Activated naive CD8-positive, alpha-beta T cell treated with anti-CD3 and anti-CD28 coated beads, Interleukin-2, amount 10 ng/mL, durations not matched to agents 7 days and 5 days (primary cell): ENCODE measurements at regions not wholly inside any gene's neighbourhood (a gene's known extent, or its start where the extent isn't known, plus 50 kb on each side); places are given as distances from the start of the nearest gene placed in this dataset.
"Not testable (repeated sequence)": the region's sequence is repeated elsewhere in the genome, so short reads cannot be mapped to it uniquely, and the experiment has no call there.

Source experiments
- ATAC-seq: fragments of 150-1000 bp; cut with Tn5 transposase; one replicate; pipeline ENCODE4 v1.10.0; 2021; ENCODE audit warnings: low read depth, moderate library complexity
- POLR2A ChIA-PET: fragments of 350-600 bp; sonication (Branson Sonifier 250); formaldehyde crosslinking; loops from one replicate; lab custom pipeline; 2021; ENCODE audit warnings: antibody characterized with exemption; lab: Charles Lee
- DNase-seq: peaks from one replicate; pipeline ENCODE4 v3.0.0; 2021
- H3K27ac Mint-ChIP-seq: one replicate; pipeline ENCODE4 v1.8.0; 2022; ENCODE audit warnings: mild to moderate bottlenecking, mixed read lengths
- H3K27me3 Mint-ChIP-seq: one replicate; pipeline ENCODE4 v1.8.0; 2022; ENCODE audit warnings: mild to moderate bottlenecking, moderate library complexity, mixed read lengths
- H3K36me3 Mint-ChIP-seq: one replicate; pipeline ENCODE4 v1.8.0; 2021; ENCODE audit warnings: mild to moderate bottlenecking, mixed read lengths
- H3K4me1 Mint-ChIP-seq: one replicate; pipeline ENCODE4 v1.8.0; 2021; ENCODE audit warnings: mixed read lengths
- H3K4me3 Mint-ChIP-seq: one replicate; pipeline ENCODE4 v1.8.0; 2022; ENCODE audit warnings: mild to moderate bottlenecking, moderate library complexity, mixed read lengths
- H3K9me3 Mint-ChIP-seq: one replicate; pipeline ENCODE4 v1.8.0; 2021; ENCODE audit warnings: mixed read lengths

DNA sequence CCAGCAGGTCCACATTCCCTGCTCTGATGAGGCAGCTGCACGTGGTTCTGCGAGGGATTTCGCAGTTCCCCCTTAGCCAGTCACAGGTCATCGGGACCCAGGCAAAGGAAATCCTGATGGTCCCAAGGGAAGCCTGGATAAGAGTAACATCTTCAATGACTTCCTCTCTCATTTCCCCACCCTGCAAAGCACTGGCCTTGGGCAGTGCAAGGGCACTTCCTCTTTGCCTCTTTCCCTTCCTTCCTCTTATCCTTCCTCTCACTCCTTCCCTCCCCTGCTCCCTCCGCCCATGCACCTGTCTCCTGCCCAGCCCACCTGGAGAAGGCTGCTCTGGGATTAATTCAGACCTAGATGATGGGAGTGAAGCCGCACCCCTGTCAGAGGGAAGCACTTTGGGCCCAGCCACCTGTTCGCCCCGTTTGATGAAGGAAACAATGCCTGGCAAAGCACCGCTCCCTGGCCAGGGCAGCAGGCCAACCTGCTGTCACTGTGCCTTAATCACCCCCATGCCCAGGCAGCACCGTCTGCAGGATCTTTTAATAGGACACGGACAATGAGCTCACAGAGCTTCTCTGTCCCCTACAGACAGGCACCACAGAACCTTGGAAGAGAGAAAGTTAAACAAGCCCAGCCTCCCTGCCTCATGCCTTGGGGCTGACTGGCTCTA lies 113.5 kb upstream of the PABPC3 start:
- Mint-ChIP-seq H3K9me3 (no peaks in the 10 kb centered on the region), H3K4me1 (no peaks in the 10 kb centered on the region), H3K4me3 (no peak overlapping the region), H3K36me3 (no peaks in the 10 kb centered on the region), H3K27ac (no peak overlapping the region), H3K27me3 (peaks cover 28% of the 10 kb centered on the region)
- no peak for ATAC-seq
- POLR2A ChIA-PET = no interaction called here
- no peak for DNase-seq

DNA sequence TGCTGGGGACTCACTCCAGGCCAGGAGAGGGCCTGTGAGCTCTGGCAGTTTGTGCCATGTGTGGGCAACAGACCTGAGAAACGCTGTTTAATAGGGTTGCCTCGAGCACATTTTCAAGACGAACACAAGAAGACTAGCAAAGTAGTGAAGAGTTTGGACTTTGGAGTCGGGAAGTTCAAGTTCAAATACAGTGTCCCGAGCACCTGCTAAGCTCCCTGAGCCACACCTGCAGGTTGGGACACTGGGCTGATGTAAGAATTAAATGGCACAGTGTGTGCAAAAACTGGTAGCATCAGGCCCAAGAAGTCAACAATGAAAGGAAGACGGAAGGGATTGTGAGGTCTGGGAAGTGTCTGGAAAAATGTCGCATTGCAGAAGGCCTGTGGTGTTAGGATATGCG lies 112.8 kb upstream of the PABPC3 start:
- no peaks in the 10 kb centered on the region for H3K9me3 Mint-ChIP-seq
- no peak overlapping the region for H3K27ac Mint-ChIP-seq
- no peaks in the 10 kb centered on the region for H3K36me3 Mint-ChIP-seq
- ATAC-seq (no peak), DNase-seq (no peak)
- POLR2A ChIA-PET = no interaction called here
- peaks cover 32% of the 10 kb centered on the region for H3K27me3 Mint-ChIP-seq
- no peak overlapping the region for H3K4me3 Mint-ChIP-seq
- no peaks in the 10 kb centered on the region for H3K4me1 Mint-ChIP-seq

- Mint-ChIP-seq H3K9me3 (no peaks in the 10 kb centered on the region), H3K27me3 (peaks cover 36% of the 10 kb centered on the region), H3K27ac (no peak overlapping the region), H3K36me3 (no peaks in the 10 kb centered on the region), H3K4me3 (no peak overlapping the region), H3K4me1 (no peaks in the 10 kb centered on the region)
- DNase-seq = no peak
- ATAC-seq = no peak
- POLR2A ChIA-PET = no interaction called here
Measured at GRCh38 chr13:24984134-24984533, 111.8 kb upstream of the PABPC3 start.

GRCh38 chr13:24985107-24985506 lies 110.8 kb upstream of the PABPC3 start:
- ATAC-seq (no peak), DNase-seq (no peak)
- H3K27ac Mint-ChIP-seq = no peak overlapping the region
- H3K9me3 Mint-ChIP-seq = no peaks in the 10 kb centered on the region
- H3K36me3 Mint-ChIP-seq = no peaks in the 10 kb centered on the region
- no peaks in the 10 kb centered on the region for H3K4me1 Mint-ChIP-seq
- H3K4me3 Mint-ChIP-seq = no peak overlapping the region
- H3K27me3 Mint-ChIP-seq = peaks cover 36% of the 10 kb centered on the region
- POLR2A ChIA-PET = no interaction called here

DNA sequence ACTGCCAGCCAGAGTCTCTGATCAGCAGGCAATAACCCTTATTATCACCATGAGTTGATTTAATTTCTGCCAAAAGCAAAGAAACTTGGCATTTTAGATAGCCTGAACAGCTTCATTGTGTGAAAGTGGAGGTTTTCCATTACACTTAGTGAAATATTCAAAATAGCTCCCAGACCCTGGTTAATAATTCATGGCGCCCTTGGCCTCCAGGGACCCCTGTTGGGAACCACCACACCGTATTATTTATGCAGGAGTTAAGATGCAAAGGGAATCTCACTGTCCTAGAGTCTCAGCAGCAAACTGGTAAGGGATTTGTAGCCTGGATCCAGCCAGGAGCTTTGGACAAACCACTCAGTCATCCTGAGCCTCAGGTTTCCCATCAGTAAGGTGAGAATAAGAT lies 110.0 kb upstream of the PABPC3 start:
- ATAC-seq (no peak), DNase-seq (no peak)
- Mint-ChIP-seq H3K9me3 (no peaks in the 10 kb centered on the region), H3K36me3 (no peaks in the 10 kb centered on the region), H3K27me3 (peaks cover 43% of the 10 kb centered on the region), H3K27ac (no peak overlapping the region), H3K4me3 (no peak overlapping the region), H3K4me1 (no peaks in the 10 kb centered on the region)
- POLR2A ChIA-PET = no interaction called here

GRCh38 chr13:24986826-24987225 lies 109.1 kb upstream of the PABPC3 start:
- H3K27me3 Mint-ChIP-seq = peaks cover 51% of the 10 kb centered on the region

DNA sequence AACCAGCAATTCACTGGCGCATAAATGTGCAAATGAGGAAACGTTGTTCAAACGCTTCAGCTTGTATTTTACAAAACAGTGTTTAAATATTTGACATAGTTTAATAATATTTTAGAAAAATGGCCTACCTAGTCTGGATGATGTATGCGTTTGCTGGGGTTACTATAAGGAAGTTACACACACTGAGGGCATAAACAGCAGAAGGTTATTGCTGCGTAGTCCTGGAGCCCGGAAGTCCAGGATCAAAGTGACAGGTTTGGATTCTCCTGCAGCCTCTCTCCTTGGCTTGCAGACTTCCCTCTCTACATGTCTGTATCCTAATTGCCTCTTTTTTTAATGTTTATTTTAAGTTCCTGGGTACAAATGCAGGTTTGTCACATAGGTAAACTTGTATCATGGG lies 106.0 kb upstream of the PABPC3 start:
- DNase-seq, H3K4me1 Mint-ChIP-seq, H3K4me3 Mint-ChIP-seq, H3K36me3 Mint-ChIP-seq, POLR2A ChIA-PET, ATAC-seq, H3K27ac Mint-ChIP-seq, H3K9me3 Mint-ChIP-seq: not testable (repeated sequence)
- peaks cover 48% of the 10 kb centered on the region for H3K27me3 Mint-ChIP-seq

More at GRCh38 chr13:24986826-24987225, 109.1 kb upstream of the PABPC3 start:
- ATAC-seq (no peak), DNase-seq (no peak)
- no peak overlapping the region for H3K27ac Mint-ChIP-seq
- H3K4me3 Mint-ChIP-seq = no peak overlapping the region
- POLR2A ChIA-PET = no interaction called here
- H3K36me3 Mint-ChIP-seq = no peaks in the 10 kb centered on the region
- H3K9me3 Mint-ChIP-seq = no peaks in the 10 kb centered on the region
- H3K4me1 Mint-ChIP-seq = no peaks in the 10 kb centered on the region

GRCh38 chr13:24992946-24993345 lies 103.0 kb upstream of the PABPC3 start:
- H3K4me3 Mint-ChIP-seq, H3K27ac Mint-ChIP-seq, POLR2A ChIA-PET, DNase-seq, ATAC-seq, H3K4me1 Mint-ChIP-seq, H3K36me3 Mint-ChIP-seq, H3K9me3 Mint-ChIP-seq: not testable (repeated sequence)
- H3K27me3 Mint-ChIP-seq = peaks cover 37% of the 10 kb centered on the region

DNA sequence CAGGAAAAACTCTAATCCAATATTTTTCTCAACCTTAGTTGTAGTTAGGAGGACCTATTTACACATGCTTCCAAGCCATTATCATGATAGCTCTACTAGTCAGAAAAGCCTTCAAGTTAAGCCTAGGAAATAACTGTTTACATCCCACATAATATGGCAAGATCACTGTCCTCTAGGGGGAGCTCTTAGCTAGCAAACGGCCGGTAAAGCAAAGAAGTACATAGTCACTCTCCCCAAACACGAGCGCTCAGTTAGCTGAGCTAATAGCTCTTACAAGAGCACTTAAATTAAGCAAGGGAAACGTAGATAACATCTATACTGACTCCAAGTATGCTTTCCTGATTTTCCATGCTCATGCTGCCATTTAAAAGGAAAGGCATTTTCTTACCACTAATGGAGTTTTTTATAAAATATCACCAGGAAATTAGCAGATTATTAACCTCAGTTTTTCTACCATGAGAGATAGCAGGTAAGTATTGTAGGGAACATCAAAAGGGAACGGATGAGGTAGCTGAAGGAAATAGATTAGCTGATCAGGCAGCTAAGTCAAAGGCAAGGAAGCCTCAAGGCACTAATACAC lies 100.6 kb upstream of the PABPC3 start:
- POLR2A ChIA-PET = no interaction called here
- no peaks in the 10 kb centered on the region for H3K9me3 Mint-ChIP-seq
- peak; percentile 90 for ATAC-seq
- H3K36me3 Mint-ChIP-seq = no peaks in the 10 kb centered on the region
- H3K4me1 Mint-ChIP-seq = peaks cover 5% of the 10 kb centered on the region
- H3K4me3 Mint-ChIP-seq = no peak overlapping the region
- peaks cover 26% of the 10 kb centered on the region for H3K27me3 Mint-ChIP-seq
- DNase-seq = no peak
- H3K27ac Mint-ChIP-seq = no peak overlapping the region

DNA sequence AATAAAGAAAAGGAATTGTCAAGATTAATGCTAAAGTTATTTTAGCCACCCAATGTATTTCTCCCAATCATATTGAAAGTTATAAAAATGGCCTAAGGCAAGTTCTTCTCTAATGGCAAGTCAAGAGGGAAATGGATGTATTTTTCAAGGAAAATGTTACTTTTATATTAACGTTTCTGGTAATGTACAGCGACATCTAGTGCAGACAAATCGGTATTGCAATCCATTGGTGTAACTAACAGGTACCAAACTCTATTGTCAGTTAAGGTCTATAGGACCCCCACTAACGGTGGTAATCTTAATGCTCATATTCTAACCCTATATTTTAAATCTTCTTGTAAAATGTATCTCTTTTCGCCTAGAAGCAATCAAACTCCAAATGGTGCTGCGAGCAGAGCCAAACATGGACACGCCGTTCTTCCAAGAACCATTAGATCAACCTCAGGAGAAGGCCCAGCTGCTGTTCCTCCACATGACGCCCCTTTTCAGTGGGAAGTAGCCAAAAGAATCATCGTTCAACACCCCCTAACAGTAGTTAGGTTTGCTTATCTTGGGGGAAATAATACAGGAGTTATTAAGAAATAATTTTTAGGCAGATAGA lies 98.5 kb upstream of the PABPC3 start:
- DNase-seq (no peak), ATAC-seq (no peak)
- H3K4me3 Mint-ChIP-seq = no peak overlapping the region
- POLR2A ChIA-PET = no interaction called here
- H3K27me3 Mint-ChIP-seq = peaks cover 29% of the 10 kb centered on the region
- peaks cover 5% of the 10 kb centered on the region for H3K4me1 Mint-ChIP-seq
- H3K9me3 Mint-ChIP-seq = no peaks in the 10 kb centered on the region
- no peaks in the 10 kb centered on the region for H3K36me3 Mint-ChIP-seq
- no peak overlapping the region for H3K27ac Mint-ChIP-seq

DNA sequence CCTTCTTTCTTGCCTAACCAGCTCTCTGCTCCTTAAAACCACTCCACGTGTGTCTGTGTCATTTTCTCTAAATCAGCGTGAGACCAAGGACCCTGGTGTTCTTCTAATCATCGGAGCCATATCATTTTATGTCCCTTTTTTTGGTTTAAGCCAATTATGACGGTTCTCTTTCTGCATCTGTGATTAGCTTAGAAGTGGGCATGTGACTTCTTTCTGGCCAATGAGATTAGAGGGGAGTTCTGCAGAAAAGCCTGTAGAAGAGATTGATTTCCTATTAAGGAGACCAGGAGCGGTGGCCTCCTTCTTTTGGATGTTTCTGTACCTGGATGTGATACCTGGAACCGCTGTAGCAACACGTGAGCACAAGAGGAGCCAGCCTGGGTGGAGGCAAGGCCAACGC lies 97.5 kb upstream of the PABPC3 start:
- no peaks in the 10 kb centered on the region for H3K9me3 Mint-ChIP-seq
- POLR2A ChIA-PET = no interaction called here
- ATAC-seq = no peak

DNA sequence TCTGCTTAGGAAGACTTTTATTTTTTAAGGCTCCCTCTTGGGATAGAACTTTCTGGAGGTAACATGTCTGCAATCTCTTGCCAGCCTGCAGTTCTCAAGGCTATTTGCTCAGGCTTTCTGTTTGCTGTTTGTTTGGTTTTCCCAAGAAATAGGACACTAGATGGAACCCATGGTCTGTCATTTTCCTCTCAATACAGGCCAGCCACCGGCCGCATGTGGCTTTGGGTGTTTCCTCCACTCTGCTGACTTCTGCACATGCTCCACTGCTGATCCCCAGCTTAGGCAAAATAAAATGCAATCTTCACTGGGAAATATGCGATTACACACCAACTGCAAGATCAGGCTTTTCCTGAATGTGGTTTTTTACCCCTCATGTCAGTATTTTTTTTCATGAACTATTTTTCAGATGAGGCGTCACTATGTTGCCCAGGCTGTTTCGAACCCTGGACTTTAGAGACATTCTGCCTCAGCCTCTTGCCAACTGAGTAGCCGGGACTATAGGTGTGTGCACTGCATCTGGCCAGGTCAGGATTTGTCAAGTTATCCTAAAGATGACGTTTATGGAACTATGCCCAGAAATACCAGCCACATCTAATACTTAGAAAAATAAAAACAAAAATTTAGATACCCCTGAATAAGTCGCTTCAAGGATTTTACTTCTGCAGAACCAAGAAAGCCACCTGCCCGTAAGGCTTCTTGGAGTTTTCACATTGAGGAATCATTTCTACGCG lies 94.3 kb upstream of the PABPC3 start:
- no peaks in the 10 kb centered on the region for H3K9me3 Mint-ChIP-seq
- peaks cover 4% of the 10 kb centered on the region for H3K4me1 Mint-ChIP-seq
- no peaks in the 10 kb centered on the region for H3K36me3 Mint-ChIP-seq
- POLR2A ChIA-PET = interaction anchor here (0.7 kb wide), 1 partner anchor 284 kb away, joined by 4 read pairs; no protein-coding TSS in a partner anchor
- no peak overlapping the region for H3K27ac Mint-ChIP-seq
- H3K27me3 Mint-ChIP-seq = peaks cover 40% of the 10 kb centered on the region
- ATAC-seq = no peak
- H3K4me3 Mint-ChIP-seq = no peak overlapping the region
- no peak for DNase-seq

More for the DNA sequence above, 97.5 kb upstream of the PABPC3 start:
- H3K4me1 Mint-ChIP-seq = peaks cover 5% of the 10 kb centered on the region
- no peak for DNase-seq
- no peak overlapping the region for H3K27ac Mint-ChIP-seq
- H3K36me3 Mint-ChIP-seq = no peaks in the 10 kb centered on the region
- H3K4me3 Mint-ChIP-seq = no peak overlapping the region
- peaks cover 36% of the 10 kb centered on the region for H3K27me3 Mint-ChIP-seq

- H3K27ac Mint-ChIP-seq, H3K9me3 Mint-ChIP-seq, DNase-seq, H3K4me1 Mint-ChIP-seq, H3K4me3 Mint-ChIP-seq, POLR2A ChIA-PET, H3K36me3 Mint-ChIP-seq, ATAC-seq: not testable (repeated sequence)
- peaks cover 42% of the 10 kb centered on the region for H3K27me3 Mint-ChIP-seq
Measured at GRCh38 chr13:25002311-25002710, 93.6 kb upstream of the PABPC3 start.
